ENCODE measurements at regions not wholly inside any gene's neighbourhood (a gene's known extent, or its start where the extent isn't known, plus 50 kb on each side); places are given as distances from the start of the nearest gene placed in this dataset.

GRCh38 chr4:24089851-24090534 lies 200.1 kb upstream of the PPARGC1A start:
- H3K9me3 ChIP-seq (ENCODE audit: control insufficient read depth, insufficient read depth, low read depth, low read length), result no peaks in the 10 kb centered on the region
- no peaks in the 10 kb centered on the region for H3K4me1 ChIP-seq (ENCODE audit: control insufficient read depth, insufficient read depth, low read length)
- H3K9ac ChIP-seq (ENCODE audit: low read length), result no peak overlapping the region
- no peaks in the 10 kb centered on the region for H3K36me3 ChIP-seq (ENCODE audit: control insufficient read depth, insufficient read depth, low read length)
- no peak overlapping the region for H3K4me3 ChIP-seq (ENCODE audit: low read depth, low read length)
- H3K27ac ChIP-seq (ENCODE audit: low read depth, low read length), result no peak overlapping the region
- H3K27me3 ChIP-seq (ENCODE audit: control insufficient read depth, insufficient read depth, low read length), result no peaks in the 10 kb centered on the region

GRCh38 chr4:24080871-24081270 lies 191.0 kb upstream of the PPARGC1A start:
- Histone ChIP-seq H3K4me3 (ENCODE audit: low read depth, low read length) (no peak overlapping the region), H3K9me3 (ENCODE audit: control insufficient read depth, insufficient read depth, low read depth, low read length) (no peaks in the 10 kb centered on the region), H3K27ac (ENCODE audit: low read depth, low read length) (no peak overlapping the region), H3K4me1 (ENCODE audit: control insufficient read depth, insufficient read depth, low read length) (no peaks in the 10 kb centered on the region), H3K9ac (ENCODE audit: low read length) (no peak overlapping the region), H3K27me3 (ENCODE audit: control insufficient read depth, insufficient read depth, low read length) (no peaks in the 10 kb centered on the region), H3K36me3 (ENCODE audit: control insufficient read depth, insufficient read depth, low read length) (no peaks in the 10 kb centered on the region)

GRCh38 chr4:24078347-24078962 lies 188.6 kb upstream of the PPARGC1A start:
- no peaks in the 10 kb centered on the region for H3K36me3 ChIP-seq (ENCODE audit: control insufficient read depth, insufficient read depth, low read length)
- no peaks in the 10 kb centered on the region for H3K9me3 ChIP-seq (ENCODE audit: control insufficient read depth, insufficient read depth, low read depth, low read length)
- no peak overlapping the region for H3K4me3 ChIP-seq (ENCODE audit: low read depth, low read length)
- no peak overlapping the region for H3K27ac ChIP-seq (ENCODE audit: low read depth, low read length)
- H3K9ac ChIP-seq (ENCODE audit: low read length), result no peak overlapping the region
- H3K27me3 ChIP-seq (ENCODE audit: control insufficient read depth, insufficient read depth, low read length), result no peaks in the 10 kb centered on the region
- H3K4me1 ChIP-seq (ENCODE audit: control insufficient read depth, insufficient read depth, low read length), result no peaks in the 10 kb centered on the region

- H3K27me3 ChIP-seq (ENCODE audit: control insufficient read depth, insufficient read depth, low read length), result no peaks in the 10 kb centered on the region
- no peak overlapping the region for H3K27ac ChIP-seq (ENCODE audit: low read depth, low read length)
- H3K9me3 ChIP-seq (ENCODE audit: control insufficient read depth, insufficient read depth, low read depth, low read length), result no peaks in the 10 kb centered on the region
- no peaks in the 10 kb centered on the region for H3K36me3 ChIP-seq (ENCODE audit: control insufficient read depth, insufficient read depth, low read length)
- H3K9ac ChIP-seq (ENCODE audit: low read length), result no peak overlapping the region
- H3K4me3 ChIP-seq (ENCODE audit: low read depth, low read length), result no peak overlapping the region
- H3K4me1 ChIP-seq (ENCODE audit: control insufficient read depth, insufficient read depth, low read length), result no peaks in the 10 kb centered on the region
Observed at GRCh38 chr4:24076811-24077210, 187.0 kb upstream of the PPARGC1A start.

- H3K9ac ChIP-seq (ENCODE audit: low read length), result no peak overlapping the region
- no peaks in the 10 kb centered on the region for H3K9me3 ChIP-seq (ENCODE audit: control insufficient read depth, insufficient read depth, low read depth, low read length)
- no peaks in the 10 kb centered on the region for H3K4me1 ChIP-seq (ENCODE audit: control insufficient read depth, insufficient read depth, low read length)
- H3K27me3 ChIP-seq (ENCODE audit: control insufficient read depth, insufficient read depth, low read length), result no peaks in the 10 kb centered on the region
- H3K36me3 ChIP-seq (ENCODE audit: control insufficient read depth, insufficient read depth, low read length), result no peaks in the 10 kb centered on the region
- H3K4me3 ChIP-seq (ENCODE audit: low read depth, low read length), result no peak overlapping the region
- no peak overlapping the region for H3K27ac ChIP-seq (ENCODE audit: low read depth, low read length)
Observed at GRCh38 chr4:24073948-24074347, 184.1 kb upstream of the PPARGC1A start.

GRCh38 chr4:24071612-24072372 lies 181.9 kb upstream of the PPARGC1A start:
- Histone ChIP-seq H3K9ac (ENCODE audit: low read length) (no peak overlapping the region), H3K27me3 (ENCODE audit: control insufficient read depth, insufficient read depth, low read length) (no peaks in the 10 kb centered on the region), H3K36me3 (ENCODE audit: control insufficient read depth, insufficient read depth, low read length) (no peaks in the 10 kb centered on the region), H3K4me3 (ENCODE audit: low read depth, low read length) (no peak overlapping the region), H3K27ac (ENCODE audit: low read depth, low read length) (no peak overlapping the region), H3K9me3 (ENCODE audit: control insufficient read depth, insufficient read depth, low read depth, low read length) (no peaks in the 10 kb centered on the region), H3K4me1 (ENCODE audit: control insufficient read depth, insufficient read depth, low read length) (no peaks in the 10 kb centered on the region)

- H3K9me3 ChIP-seq (ENCODE audit: control insufficient read depth, insufficient read depth, low read depth, low read length), result no peaks in the 10 kb centered on the region
- H3K9ac ChIP-seq (ENCODE audit: low read length), result no peak overlapping the region
- no peak overlapping the region for H3K27ac ChIP-seq (ENCODE audit: low read depth, low read length)
- no peaks in the 10 kb centered on the region for H3K36me3 ChIP-seq (ENCODE audit: control insufficient read depth, insufficient read depth, low read length)
- no peak overlapping the region for H3K4me3 ChIP-seq (ENCODE audit: low read depth, low read length)
- H3K27me3 ChIP-seq (ENCODE audit: control insufficient read depth, insufficient read depth, low read length), result no peaks in the 10 kb centered on the region
- no peaks in the 10 kb centered on the region for H3K4me1 ChIP-seq (ENCODE audit: control insufficient read depth, insufficient read depth, low read length)
Observed at GRCh38 chr4:24070117-24070516, 180.3 kb upstream of the PPARGC1A start.

- no peak overlapping the region for H3K27ac ChIP-seq (ENCODE audit: low read depth, low read length)
- no peaks in the 10 kb centered on the region for H3K36me3 ChIP-seq (ENCODE audit: control insufficient read depth, insufficient read depth, low read length)
- H3K9me3 ChIP-seq (ENCODE audit: control insufficient read depth, insufficient read depth, low read depth, low read length), result no peaks in the 10 kb centered on the region
- no peaks in the 10 kb centered on the region for H3K4me1 ChIP-seq (ENCODE audit: control insufficient read depth, insufficient read depth, low read length)
- H3K27me3 ChIP-seq (ENCODE audit: control insufficient read depth, insufficient read depth, low read length), result no peaks in the 10 kb centered on the region
- H3K4me3 ChIP-seq (ENCODE audit: low read depth, low read length), result no peak overlapping the region
- H3K9ac ChIP-seq (ENCODE audit: low read length), result no peak overlapping the region
Observed at GRCh38 chr4:24067367-24068193, 177.7 kb upstream of the PPARGC1A start.

GRCh38 chr4:24065974-24066373 lies 176.1 kb upstream of the PPARGC1A start:
- H3K27ac ChIP-seq (ENCODE audit: low read depth, low read length), result no peak overlapping the region
- no peaks in the 10 kb centered on the region for H3K36me3 ChIP-seq (ENCODE audit: control insufficient read depth, insufficient read depth, low read length)
- H3K9ac ChIP-seq (ENCODE audit: low read length), result no peak overlapping the region
- H3K4me3 ChIP-seq (ENCODE audit: low read depth, low read length), result no peak overlapping the region
- no peaks in the 10 kb centered on the region for H3K27me3 ChIP-seq (ENCODE audit: control insufficient read depth, insufficient read depth, low read length)
- no peaks in the 10 kb centered on the region for H3K9me3 ChIP-seq (ENCODE audit: control insufficient read depth, insufficient read depth, low read depth, low read length)
- no peaks in the 10 kb centered on the region for H3K4me1 ChIP-seq (ENCODE audit: control insufficient read depth, insufficient read depth, low read length)

GRCh38 chr4:24063731-24064130 lies 173.9 kb upstream of the PPARGC1A start:
- no peak overlapping the region for H3K9ac ChIP-seq (ENCODE audit: low read length)
- H3K27ac ChIP-seq (ENCODE audit: low read depth, low read length), result no peak overlapping the region
- no peaks in the 10 kb centered on the region for H3K4me1 ChIP-seq (ENCODE audit: control insufficient read depth, insufficient read depth, low read length)
- H3K27me3 ChIP-seq (ENCODE audit: control insufficient read depth, insufficient read depth, low read length), result no peaks in the 10 kb centered on the region
- no peaks in the 10 kb centered on the region for H3K9me3 ChIP-seq (ENCODE audit: control insufficient read depth, insufficient read depth, low read depth, low read length)
- no peak overlapping the region for H3K4me3 ChIP-seq (ENCODE audit: low read depth, low read length)
- no peaks in the 10 kb centered on the region for H3K36me3 ChIP-seq (ENCODE audit: control insufficient read depth, insufficient read depth, low read length)

Measured in HUES6 (cell line).